SK-N-SH treated with all-trans-retinoic acid at 6 μM for 48 hours (cell line): ENCODE measurements at regions not wholly inside any gene's neighbourhood (a gene's known extent, or its start where the extent isn't known, plus 50 kb on each side); places are given as distances from the start of the nearest gene placed in this dataset.

Source experiments
- ATAC-seq: fragments of 200-7000 bp; cut with Tn5 transposase; 3 replicates; pipeline ENCODE4 v1.9.1; 2020; ENCODE audit warnings: mild to moderate bottlenecking, moderate library complexity
- BACH2 ChIP-seq: fragments of 250-450 bp; sonication (Bioruptor Pico); IDR thresholded peaks from 2 replicates; pipeline ENCODE4 v1.9.0; 2021; ENCODE audit warnings: mild to moderate bottlenecking, borderline replicate concordance
- CREB5 ChIP-seq: fragments of 250-450 bp; sonication (Bioruptor Pico); IDR thresholded peaks from 2 replicates; pipeline ENCODE4 v1.5.1; 2020; ENCODE audit warnings: low read depth, mild to moderate bottlenecking, moderate library complexity
- CSDC2 ChIP-seq: fragments of 250-450 bp; sonication (Bioruptor Pico); IDR thresholded peaks from 2 replicates; pipeline ENCODE4 v1.5.0; 2020; ENCODE audit warnings: mild to moderate bottlenecking, moderate library complexity
- CSRNP3 ChIP-seq: fragments of 250-450 bp; sonication (Bioruptor Pico); IDR thresholded peaks from 2 replicates; pipeline ENCODE4 v1.5.1; 2021; ENCODE audit warnings: mild to moderate bottlenecking, moderate library complexity
- ESRRG ChIP-seq: fragments of 250-450 bp; sonication (Bioruptor Pico); IDR thresholded peaks from 2 replicates; pipeline ENCODE4 v1.6.1; 2021; ENCODE audit warnings: mild to moderate bottlenecking
- GLIS3 ChIP-seq: fragments of 250-450 bp; sonication (Bioruptor Pico); IDR thresholded peaks from 2 replicates; pipeline ENCODE4 v1.5.0; 2020; ENCODE audit warnings: mild to moderate bottlenecking, moderate library complexity
- ISL1 ChIP-seq: fragments of 250-450 bp; sonication (Bioruptor Pico); IDR thresholded peaks from 2 replicates; pipeline ENCODE4 v2.1.2; 2022; ENCODE audit warnings: mild to moderate bottlenecking, moderate library complexity
- OSR1 ChIP-seq: fragments of 250-450 bp; sonication (Bioruptor Pico); IDR thresholded peaks from 2 replicates; pipeline ENCODE4 v1.8.0; 2022; ENCODE audit warnings: moderate library complexity, mild to moderate bottlenecking, inconsistent platforms
- PATZ1 ChIP-seq: fragments of 250-450 bp; sonication (Bioruptor Pico); IDR thresholded peaks from 2 replicates; pipeline ENCODE4 v1.8.0; 2020; ENCODE audit warnings: mild to moderate bottlenecking, moderate library complexity, borderline replicate concordance
- POU6F1 ChIP-seq: fragments of 250-450 bp; sonication (Bioruptor Pico); IDR thresholded peaks from 2 replicates; pipeline ENCODE4 v1.8.0; 2021; ENCODE audit warnings: low read depth, mild to moderate bottlenecking, moderate library complexity, borderline replicate concordance
- PPARA ChIP-seq: fragments of 250-450 bp; sonication (Bioruptor Pico); IDR thresholded peaks from 2 replicates; pipeline ENCODE4 v1.5.0; 2020; ENCODE audit warnings: mild to moderate bottlenecking, borderline replicate concordance
- RARB ChIP-seq: fragments of 250-450 bp; sonication (Bioruptor Pico); IDR thresholded peaks from 2 replicates; pipeline ENCODE4 v1.8.0; 2021; ENCODE audit warnings: mild to moderate bottlenecking, moderate library complexity
- SNAI2 ChIP-seq: fragments of 250-450 bp; sonication (Bioruptor Pico); IDR thresholded peaks from 2 replicates; pipeline ENCODE4 v1.5.0; 2020; ENCODE audit warnings: mild to moderate bottlenecking, moderate library complexity
- TCF4 ChIP-seq: fragments of 250-450 bp; sonication (Bioruptor Pico); IDR thresholded peaks from 2 replicates; pipeline ENCODE4 v1.8.0; 2021; ENCODE audit warnings: mild to moderate bottlenecking, moderate library complexity, borderline replicate concordance
- TOX ChIP-seq: fragments of 250-450 bp; sonication (Bioruptor Pico); IDR thresholded peaks from 2 replicates; pipeline ENCODE4 v1.8.0; 2021; ENCODE audit warnings: mild to moderate bottlenecking, moderate library complexity, borderline replicate concordance
- TSHZ2 ChIP-seq: fragments of 250-450 bp; sonication (Bioruptor Pico); IDR thresholded peaks from 2 replicates; pipeline ENCODE4 v1.5.0; 2020; ENCODE audit warnings: mild to moderate bottlenecking, moderate library complexity
- ZC3H10 ChIP-seq: fragments of 250-450 bp; sonication (Bioruptor Pico); IDR thresholded peaks from 2 replicates; pipeline ENCODE4 v1.5.1; 2021; ENCODE audit warnings: mild to moderate bottlenecking, moderate library complexity
- ZFP3 ChIP-seq: fragments of 250-450 bp; sonication (Bioruptor Pico); IDR thresholded peaks from 2 replicates; pipeline ENCODE4 v1.5.0; 2020; ENCODE audit warnings: mild to moderate bottlenecking, moderate library complexity
- ZFP30 ChIP-seq: fragments of 450-650 bp; formaldehyde crosslinking; IDR thresholded peaks from 2 replicates; pipeline ENCODE4 v1.5.0; 2022; ENCODE audit warnings: mild to moderate bottlenecking, moderate library complexity
- ZNF565 ChIP-seq: fragments of 450-650 bp; formaldehyde crosslinking; conservative IDR thresholded peaks from 2 replicates; pipeline ENCODE4 v1.5.0; 2020; ENCODE audit warnings: low read depth, mild to moderate bottlenecking, moderate library complexity
- ZNF70 ChIP-seq: fragments of 450-650 bp; formaldehyde crosslinking; IDR thresholded peaks from 2 replicates; pipeline ENCODE4 v1.5.0; 2020; ENCODE audit warnings: mild to moderate bottlenecking, moderate library complexity
- ZNF8 ChIP-seq: fragments of 450-650 bp; formaldehyde crosslinking; IDR thresholded peaks from 2 replicates; pipeline ENCODE4 v1.5.0; 2020; ENCODE audit warnings: mild to moderate bottlenecking, moderate library complexity

GRCh38 chr2:225771701-225772100 lies 372.2 kb downstream of the NYAP2 start:
- ATAC-seq = no peak
- TF ChIP-seq ZFP30 (CRISPR knock-in tag) (no peak), BACH2 (CRISPR knock-in tag) (no peak), CSRNP3 (CRISPR knock-in tag) (no peak), RARB (no peak), ZNF8 (CRISPR knock-in tag) (no peak), TCF4 (CRISPR knock-in tag) (no peak), ESRRG (CRISPR knock-in tag) (no peak), SNAI2 (no peak), OSR1 (CRISPR knock-in tag) (no peak), PPARA (CRISPR knock-in tag) (no peak), ZNF565 (CRISPR knock-in tag) (no peak), POU6F1 (no peak), CSDC2 (CRISPR knock-in tag) (no peak), ZFP3 (CRISPR knock-in tag) (no peak), CREB5 (CRISPR knock-in tag) (no peak)
- TF ChIP-seq, all 23 proteins: peak for 0

- ATAC-seq = no peak
- TF ChIP-seq ZNF565 (CRISPR knock-in tag) (no peak), OSR1 (CRISPR knock-in tag) (no peak)
Measured at GRCh38 chr2:225768741-225769140, 369.2 kb downstream of the NYAP2 start.

GRCh38 chr2:225766431-225766830 lies 366.9 kb downstream of the NYAP2 start:
- TF ChIP-seq ZNF70 (CRISPR knock-in tag) (no peak), ZC3H10 (CRISPR knock-in tag) (no peak), GLIS3 (no peak), TOX (CRISPR knock-in tag) (no peak), RARB (no peak), TSHZ2 (no peak), ZFP3 (CRISPR knock-in tag) (no peak), BACH2 (CRISPR knock-in tag) (no peak), CREB5 (CRISPR knock-in tag) (no peak), ISL1 (no peak), CSRNP3 (CRISPR knock-in tag) (no peak), PATZ1 (CRISPR knock-in tag) (no peak), ZNF565 (CRISPR knock-in tag) (no peak)
- TF ChIP-seq, all 23 proteins: peak for 0
- no peak for ATAC-seq
